ENCODE measurements at regions not wholly inside any gene's neighbourhood (a gene's known extent, or its start where the extent isn't known, plus 50 kb on each side); places are given as distances from the start of the nearest gene placed in this dataset.

DNA sequence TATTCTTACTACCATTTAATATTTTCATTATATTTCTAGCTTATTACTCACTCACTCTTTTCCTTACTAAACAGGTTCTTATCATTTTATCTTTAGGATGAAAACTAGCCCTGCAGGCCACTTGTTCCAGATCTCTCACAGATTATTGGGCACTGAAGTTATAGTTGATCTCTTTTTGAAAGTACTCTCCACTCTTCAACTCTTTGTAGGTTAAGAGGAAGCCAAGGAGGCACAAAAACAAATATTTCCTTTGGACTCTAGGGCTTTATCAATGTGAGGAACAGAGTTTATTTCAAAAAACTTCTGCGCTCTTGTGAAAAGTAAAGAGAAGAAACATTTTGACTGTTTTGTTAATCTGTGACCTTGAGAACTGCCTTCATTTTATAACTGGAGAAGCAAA lies 96.0 kb upstream of the NPHP3 start:
- TF ChIP-seq GATA2 (CRISPR knock-in tag; IDR thresholded peaks at IDR 0.05) (no peak), ZFX (CRISPR knock-in tag; IDR thresholded peaks at IDR 0.05) (no peak)
- TF ChIP-seq, protein P1, sequence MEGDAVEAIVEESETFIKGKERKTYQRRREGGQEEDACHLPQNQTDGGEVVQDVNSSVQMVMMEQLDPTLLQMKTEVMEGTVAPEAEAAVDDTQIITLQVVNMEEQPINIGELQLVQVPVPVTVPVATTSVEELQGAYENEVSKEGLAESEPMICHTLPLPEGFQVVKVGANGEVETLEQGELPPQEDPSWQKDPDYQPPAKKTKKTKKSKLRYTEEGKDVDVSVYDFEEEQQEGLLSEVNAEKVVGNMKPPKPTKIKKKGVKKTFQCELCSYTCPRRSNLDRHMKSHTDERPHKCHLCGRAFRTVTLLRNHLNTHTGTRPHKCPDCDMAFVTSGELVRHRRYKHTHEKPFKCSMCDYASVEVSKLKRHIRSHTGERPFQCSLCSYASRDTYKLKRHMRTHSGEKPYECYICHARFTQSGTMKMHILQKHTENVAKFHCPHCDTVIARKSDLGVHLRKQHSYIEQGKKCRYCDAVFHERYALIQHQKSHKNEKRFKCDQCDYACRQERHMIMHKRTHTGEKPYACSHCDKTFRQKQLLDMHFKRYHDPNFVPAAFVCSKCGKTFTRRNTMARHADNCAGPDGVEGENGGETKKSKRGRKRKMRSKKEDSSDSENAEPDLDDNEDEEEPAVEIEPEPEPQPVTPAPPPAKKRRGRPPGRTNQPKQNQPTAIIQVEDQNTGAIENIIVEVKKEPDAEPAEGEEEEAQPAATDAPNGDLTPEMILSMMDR (IDR thresholded peaks at IDR 0.05 in 2 of 3, conservative IDR thresholded peaks at IDR 0.05 in 1 of 3; ENCODE audit: insufficient read depth in 2 of 3, low read depth in 1 of 3, low read length in 3 of 3) = no peak
